ENCODE measurements at regions not wholly inside any gene's neighbourhood (a gene's known extent, or its start where the extent isn't known, plus 50 kb on each side); places are given as distances from the start of the nearest gene placed in this dataset.

- TF ChIP-seq PHF8 (IDR thresholded peaks at IDR 0.05; ENCODE audit: borderline replicate concordance, low read depth) (no peak), RFX5 (IDR thresholded peaks at IDR 0.05) (no peak), BHLHE40 (IDR thresholded peaks at IDR 0.05; ENCODE audit: low read depth, low read length) (no peak)
Measured at GRCh38 chr11:129298988-129299387, 76.7 kb upstream of the BARX2 start.
